Karpas-422 (cell line): ENCODE measurements at regions not wholly inside any gene's neighbourhood (a gene's known extent, or its start where the extent isn't known, plus 50 kb on each side); places are given as distances from the start of the nearest gene placed in this dataset.

Experiments used
- DNase-seq: peaks from one replicate; pipeline ENCODE4 v3.0.0-alpha.2; 2015
- H2AFZ ChIP-seq: fragments of 200-600 bp; sonication (generic); 2 replicates; pipeline ENCODE4 v1.6.1; 2014; ENCODE audit warnings: antibody characterized with exemption, low read length, mixed read lengths
- H3K27ac ChIP-seq: fragments of 200-600 bp; sonication (generic); 2 replicates; pipeline ENCODE4 v1.5.1; 2014; ENCODE audit warnings: mild to moderate bottlenecking, low read length, moderate library complexity
- H3K27me3 ChIP-seq: fragments of 200-600 bp; sonication (generic); 2 replicates; pipeline ENCODE4 v1.6.1; 2014; ENCODE audit warnings: low read length, mixed read lengths
- H3K36me3 ChIP-seq: fragments of 200-600 bp; sonication (generic); 2 replicates; pipeline ENCODE4 v1.6.1; 2014; ENCODE audit warnings: low read length, mixed read lengths; ENCODE audit not compliant: insufficient read depth
- H3K4me1 ChIP-seq: fragments of 200-600 bp; sonication (generic); 2 replicates; pipeline ENCODE4 v1.6.1; 2014; ENCODE audit warnings: mild to moderate bottlenecking, low read length, mixed read lengths
- H3K4me2 ChIP-seq: fragments of 200-600 bp; sonication (generic); 2 replicates; pipeline ENCODE4 v1.6.1; 2014; ENCODE audit warnings: low read length, low read depth, mild to moderate bottlenecking; ENCODE audit not compliant: poor library complexity, severe bottlenecking
- H3K4me3 ChIP-seq: fragments of 200-600 bp; sonication (generic); 2 replicates; pipeline ENCODE4 v1.5.1; 2014; ENCODE audit warnings: mild to moderate bottlenecking, antibody characterized with exemption, low read length, mixed read lengths
- H3K79me2 ChIP-seq: fragments of 200-600 bp; sonication (generic); 2 replicates; pipeline ENCODE4 v1.6.1; 2014; ENCODE audit warnings: mild to moderate bottlenecking, low read length, mixed read lengths
- H3K9ac ChIP-seq: fragments of 200-600 bp; sonication (generic); 2 replicates; pipeline ENCODE4 v1.6.0; 2014; ENCODE audit warnings: low read length
- H3K9me2 ChIP-seq: fragments of 200-600 bp; sonication (generic), shearing (Covaris generic); replicated peaks from 2 replicates; pipeline ENCODE4 v1.6.0; 2014; ENCODE audit warnings: mild to moderate bottlenecking, low read length, moderate library complexity; ENCODE audit not compliant: insufficient read depth
- H3K9me3 ChIP-seq: fragments of 300-700, 200-600 bp; sonication (generic); 2 replicates; pipeline ENCODE4 v1.6.1; 2014; ENCODE audit warnings: low read length, mixed read lengths
- H4K20me1 ChIP-seq: fragments of 200-600 bp; sonication (generic); 2 replicates; pipeline ENCODE4 v1.6.1; 2014; ENCODE audit warnings: mild to moderate bottlenecking, antibody characterized with exemption, low read length, low read depth; ENCODE audit not compliant: insufficient read depth

DNA sequence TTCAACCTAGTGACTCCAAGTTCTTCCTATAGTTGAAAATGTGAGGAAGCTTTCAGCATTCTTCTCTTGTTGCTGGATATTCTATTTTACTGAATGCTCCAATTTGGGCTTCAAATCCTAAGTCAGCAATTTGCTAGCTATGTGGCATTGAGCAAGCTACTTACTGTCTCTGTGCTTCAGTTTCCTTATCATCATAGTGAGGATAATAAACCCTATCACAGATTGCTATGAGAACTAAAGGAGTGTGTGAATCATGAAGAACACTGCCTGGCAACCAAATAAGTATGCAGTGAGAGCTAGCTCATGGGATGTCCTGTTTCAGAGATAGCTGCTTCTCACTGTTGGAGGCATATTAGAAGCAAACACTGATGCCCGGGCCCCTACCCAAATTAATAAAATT, 163.8 kb upstream of the CDIN1 start:
- no peak overlapping the region for H3K4me3 ChIP-seq
- no peak overlapping the region for H3K4me2 ChIP-seq
- H3K9me3 ChIP-seq, result no peaks in the 10 kb centered on the region
- no peak overlapping the region for H3K9ac ChIP-seq
- no peak overlapping the region for H2AFZ ChIP-seq
- H4K20me1 ChIP-seq, result no peaks in the 10 kb centered on the region
- H3K4me1 ChIP-seq, result no peaks in the 10 kb centered on the region
- no peak overlapping the region for H3K27ac ChIP-seq
- H3K27me3 ChIP-seq, result no peaks in the 10 kb centered on the region
- no peaks in the 10 kb centered on the region for H3K9me2 ChIP-seq
- H3K79me2 ChIP-seq, result no peaks in the 10 kb centered on the region
- DNase-seq, result no peak
- no peaks in the 10 kb centered on the region for H3K36me3 ChIP-seq

DNA sequence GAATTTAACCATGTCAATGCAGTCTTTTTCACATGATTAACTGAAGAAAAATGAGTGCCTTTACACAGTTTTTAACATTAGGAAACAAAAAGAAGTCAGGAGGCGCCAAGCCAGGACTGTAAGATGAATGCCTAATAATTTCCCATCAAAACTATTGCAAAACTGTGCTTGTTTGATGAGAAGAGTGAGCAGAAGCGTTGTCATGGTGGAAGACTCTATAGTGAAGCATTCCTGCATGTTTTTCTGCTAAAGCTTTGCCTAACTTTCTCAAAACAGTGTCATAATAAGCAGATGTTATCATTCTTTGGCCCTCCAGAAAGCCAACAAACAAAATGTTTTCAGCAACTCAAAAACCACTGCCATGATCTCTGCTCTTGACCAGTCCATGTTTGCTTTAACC, 156.8 kb upstream of the CDIN1 start:
- DNase-seq, result no peak
- Histone ChIP-seq H3K9ac (no peak overlapping the region), H3K4me3 (no peak overlapping the region), H4K20me1 (no peaks in the 10 kb centered on the region), H3K36me3 (no peaks in the 10 kb centered on the region), H3K9me2 (no peaks in the 10 kb centered on the region), H2AFZ (no peak overlapping the region), H3K27me3 (no peaks in the 10 kb centered on the region), H3K79me2 (no peaks in the 10 kb centered on the region), H3K9me3 (no peaks in the 10 kb centered on the region), H3K4me2 (no peak overlapping the region), H3K4me1 (no peaks in the 10 kb centered on the region), H3K27ac (no peak overlapping the region)

- H3K27me3 ChIP-seq, result no peaks in the 10 kb centered on the region
- no peaks in the 10 kb centered on the region for H3K9me3 ChIP-seq
- no peaks in the 10 kb centered on the region for H3K79me2 ChIP-seq
- no peak overlapping the region for H3K4me3 ChIP-seq
- DNase-seq, result no peak
- H3K27ac ChIP-seq, result no peak overlapping the region
- H4K20me1 ChIP-seq, result no peaks in the 10 kb centered on the region
- H2AFZ ChIP-seq, result no peak overlapping the region
- H3K4me2 ChIP-seq, result no peak overlapping the region
- no peaks in the 10 kb centered on the region for H3K36me3 ChIP-seq
- H3K4me1 ChIP-seq, result no peaks in the 10 kb centered on the region
- no peak overlapping the region for H3K9ac ChIP-seq
- no peaks in the 10 kb centered on the region for H3K9me2 ChIP-seq
Measured at GRCh38 chr15:36426691-36427090, 152.7 kb upstream of the CDIN1 start.

GRCh38 chr15:36428102-36428845, 151.2 kb upstream of the CDIN1 start:
- Histone ChIP-seq H2AFZ (no peak overlapping the region), H3K4me2 (no peak overlapping the region)

DNA sequence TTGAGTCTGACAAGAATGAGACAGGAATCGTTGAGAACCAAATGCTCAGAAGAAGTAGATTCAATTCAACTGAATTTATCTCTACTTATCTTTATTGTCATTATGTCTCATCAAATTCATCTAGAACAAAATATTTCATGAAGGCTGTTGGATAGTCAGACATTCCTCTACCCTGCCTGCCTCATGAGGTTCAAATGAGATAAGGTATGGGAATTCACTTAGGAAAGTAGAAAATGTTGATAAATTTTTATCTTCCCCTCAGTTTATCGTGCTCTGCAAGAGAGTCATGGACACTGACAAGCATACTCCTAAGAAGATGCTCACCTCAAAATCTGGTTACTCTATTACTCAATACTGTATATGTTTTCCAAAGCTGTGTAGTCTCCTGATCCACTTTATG, 149.7 kb upstream of the CDIN1 start:
- Histone ChIP-seq H3K27ac (no peak overlapping the region), H3K4me3 (no peak overlapping the region), H3K9me3 (no peaks in the 10 kb centered on the region), H3K4me1 (no peaks in the 10 kb centered on the region), H3K9ac (no peak overlapping the region), H3K9me2 (no peaks in the 10 kb centered on the region), H3K27me3 (no peaks in the 10 kb centered on the region), H3K36me3 (no peaks in the 10 kb centered on the region), H3K4me2 (no peak overlapping the region), H2AFZ (no peak overlapping the region), H4K20me1 (no peaks in the 10 kb centered on the region), H3K79me2 (no peaks in the 10 kb centered on the region)
- DNase-seq, result no peak

More at GRCh38 chr15:36428102-36428845, 151.2 kb upstream of the CDIN1 start:
- H3K9me2 ChIP-seq, result no peaks in the 10 kb centered on the region
- no peak overlapping the region for H3K4me3 ChIP-seq
- H3K79me2 ChIP-seq, result no peaks in the 10 kb centered on the region
- H4K20me1 ChIP-seq, result no peaks in the 10 kb centered on the region
- no peak for DNase-seq
- H3K27ac ChIP-seq, result no peak overlapping the region
- H3K9me3 ChIP-seq, result no peaks in the 10 kb centered on the region
- H3K36me3 ChIP-seq, result no peaks in the 10 kb centered on the region
- no peaks in the 10 kb centered on the region for H3K4me1 ChIP-seq
- no peaks in the 10 kb centered on the region for H3K27me3 ChIP-seq
- H3K9ac ChIP-seq, result no peak overlapping the region

DNA sequence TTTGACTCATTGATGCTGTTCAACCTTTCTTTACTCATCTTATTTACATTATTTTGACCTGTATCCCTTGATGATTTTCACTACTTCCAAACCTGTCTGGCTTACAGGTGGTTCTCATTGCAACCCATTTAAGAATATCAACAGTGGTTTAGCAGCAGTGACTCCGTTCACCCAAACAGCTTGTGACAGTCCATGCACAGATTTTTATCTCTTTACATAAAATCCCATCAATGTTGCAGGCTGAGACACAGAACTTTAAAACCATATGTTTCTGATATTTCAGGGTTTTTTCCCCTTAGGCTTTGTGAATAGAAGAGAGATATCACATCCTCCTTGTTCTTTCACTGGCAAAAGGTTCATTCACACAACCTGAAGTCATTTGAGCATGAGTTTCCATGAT, 149.1 kb upstream of the CDIN1 start:
- Histone ChIP-seq H3K9me3 (no peaks in the 10 kb centered on the region), H2AFZ (no peak overlapping the region), H3K9ac (no peak overlapping the region), H3K4me1 (no peaks in the 10 kb centered on the region), H3K79me2 (no peaks in the 10 kb centered on the region), H4K20me1 (no peaks in the 10 kb centered on the region), H3K36me3 (no peaks in the 10 kb centered on the region), H3K9me2 (no peaks in the 10 kb centered on the region), H3K27ac (no peak overlapping the region), H3K4me2 (no peak overlapping the region), H3K27me3 (no peaks in the 10 kb centered on the region), H3K4me3 (no peak overlapping the region)
- no peak for DNase-seq

DNA sequence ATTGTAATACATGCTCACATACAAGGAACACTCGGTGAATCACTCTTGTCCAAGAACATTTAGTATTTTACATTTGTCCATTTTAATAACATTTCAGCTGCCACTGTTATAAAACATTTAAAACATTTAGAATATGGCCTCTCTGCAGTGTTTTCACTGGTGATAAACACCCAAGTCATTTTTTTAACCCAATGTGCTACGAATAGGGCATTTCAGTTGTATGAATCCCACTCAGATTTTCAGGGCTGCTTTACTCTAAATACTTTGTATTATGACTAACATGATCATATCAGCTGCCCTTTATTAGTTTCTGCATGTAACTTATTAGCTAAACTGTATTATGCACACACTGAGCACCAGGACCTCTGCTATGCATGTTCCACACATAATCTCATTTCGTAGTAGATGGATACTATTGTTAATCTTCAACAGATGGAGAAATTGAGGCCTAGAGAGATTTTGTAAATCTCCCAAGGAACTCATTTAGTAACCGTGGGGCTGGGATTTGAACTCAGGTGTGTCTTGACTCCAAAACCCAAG, 148.6 kb upstream of the CDIN1 start:
- Histone ChIP-seq H3K36me3 (no peaks in the 10 kb centered on the region), H4K20me1 (no peaks in the 10 kb centered on the region), H3K4me3 (no peak overlapping the region), H3K9me3 (no peaks in the 10 kb centered on the region), H3K79me2 (no peaks in the 10 kb centered on the region), H3K4me1 (no peaks in the 10 kb centered on the region), H3K27ac (no peak overlapping the region), H3K9ac (no peak overlapping the region), H2AFZ (no peak overlapping the region), H3K9me2 (no peaks in the 10 kb centered on the region), H3K27me3 (no peaks in the 10 kb centered on the region), H3K4me2 (no peak overlapping the region)
- DNase-seq, result no peak

DNA sequence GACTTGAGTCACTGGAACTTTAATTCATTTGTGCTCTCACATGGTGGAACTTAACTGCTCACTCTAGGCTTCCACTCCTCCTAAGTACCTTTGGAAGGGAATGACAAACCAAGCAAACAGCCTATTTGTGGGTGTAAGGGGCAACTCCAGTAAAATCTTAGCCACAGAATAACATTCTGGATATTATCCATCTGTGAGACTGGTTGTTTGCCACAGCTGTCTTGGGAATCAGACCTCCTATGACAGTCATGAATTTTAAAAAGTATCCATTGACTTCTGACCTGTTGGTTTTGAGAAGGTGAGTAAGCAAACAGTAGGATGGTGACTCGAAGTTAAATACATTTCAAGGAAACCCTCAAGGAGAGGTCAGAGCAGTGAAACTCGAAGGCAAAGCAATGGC, 147.3 kb upstream of the CDIN1 start:
- Histone ChIP-seq H3K4me1 (no peaks in the 10 kb centered on the region), H3K9me2 (no peaks in the 10 kb centered on the region), H3K4me2 (no peak overlapping the region), H3K36me3 (no peaks in the 10 kb centered on the region), H3K4me3 (no peak overlapping the region), H3K27me3 (no peaks in the 10 kb centered on the region), H4K20me1 (no peaks in the 10 kb centered on the region), H3K79me2 (no peaks in the 10 kb centered on the region), H3K9me3 (no peaks in the 10 kb centered on the region), H2AFZ (no peak overlapping the region), H3K9ac (no peak overlapping the region), H3K27ac (no peak overlapping the region)
- DNase-seq, result no peak
